ENCODE measurements at regions not wholly inside any gene's neighbourhood (a gene's known extent, or its start where the extent isn't known, plus 50 kb on each side); places are given as distances from the start of the nearest gene placed in this dataset.
A peak's percentile ranks its signal among the peaks of the same experiment; 100 is the strongest.
"Not testable (repeated sequence)": the region's sequence is repeated elsewhere in the genome, so short reads cannot be mapped to it uniquely, and the experiment has no call there.

GRCh38 chr22:16090991-16091390 lies 401.2 kb downstream of the POTEH start:
- not testable (repeated sequence) for FAIRE-seq; DNase-seq (ENCODE audit: insufficient read length, low spot score)

GRCh38 chr22:16105121-16105520 lies 415.3 kb downstream of the POTEH start:
- not testable (repeated sequence) for DNase-seq (ENCODE audit: insufficient read length, low spot score); FAIRE-seq

DNA sequence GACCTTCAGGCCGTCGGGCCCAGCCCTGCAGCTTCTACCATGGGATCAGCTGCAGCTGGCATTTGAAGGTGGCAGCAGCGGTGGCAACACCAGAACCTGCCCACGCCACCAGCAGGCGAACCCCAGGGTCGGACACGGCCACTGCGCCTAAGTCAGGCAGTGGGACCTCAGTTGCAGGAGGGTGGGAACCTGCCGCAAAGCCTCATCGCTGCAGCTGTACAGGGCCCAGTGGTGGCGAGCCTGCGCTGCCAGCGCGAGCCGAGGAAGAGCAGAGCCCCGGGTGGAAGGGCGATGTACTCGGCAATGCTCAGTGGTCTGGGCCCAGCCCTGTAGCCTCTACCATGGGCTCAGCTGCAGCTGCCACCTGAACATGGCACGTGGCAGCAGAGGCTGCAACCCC lies 441.6 kb downstream of the POTEH start:
- FAIRE-seq; DNase-seq (ENCODE audit: insufficient read length, low spot score): not testable (repeated sequence)

- TF ChIP-seq CTCF (IDR thresholded peaks at IDR 0.05; ENCODE audit: insufficient read depth, missing control alignments), result no peak
- DNase-seq (ENCODE audit: insufficient read length, low spot score) (no peak), FAIRE-seq (no peak)
Observed at GRCh38 chr22:16131918-16132317, 442.1 kb downstream of the POTEH start.

GRCh38 chr22:16132598-16132997 lies 442.8 kb downstream of the POTEH start:
- DNase-seq (ENCODE audit: insufficient read length, low spot score); FAIRE-seq: not testable (repeated sequence)

GRCh38 chr22:16146101-16146500 lies 446.5 kb downstream of the CCT8L2 start:
- FAIRE-seq, result not testable (repeated sequence)

GRCh38 chr22:16146916-16147315 lies 445.7 kb downstream of the CCT8L2 start:
- FAIRE-seq; DNase-seq (ENCODE audit: insufficient read length, low spot score): not testable (repeated sequence)
- peak; percentile 36 for TF ChIP-seq CTCF (IDR thresholded peaks at IDR 0.05; ENCODE audit: insufficient read depth, missing control alignments)

More at GRCh38 chr22:16146101-16146500, 446.5 kb downstream of the CCT8L2 start:
- DNase-seq (ENCODE audit: insufficient read length, low spot score), result not testable (repeated sequence)

DNA sequence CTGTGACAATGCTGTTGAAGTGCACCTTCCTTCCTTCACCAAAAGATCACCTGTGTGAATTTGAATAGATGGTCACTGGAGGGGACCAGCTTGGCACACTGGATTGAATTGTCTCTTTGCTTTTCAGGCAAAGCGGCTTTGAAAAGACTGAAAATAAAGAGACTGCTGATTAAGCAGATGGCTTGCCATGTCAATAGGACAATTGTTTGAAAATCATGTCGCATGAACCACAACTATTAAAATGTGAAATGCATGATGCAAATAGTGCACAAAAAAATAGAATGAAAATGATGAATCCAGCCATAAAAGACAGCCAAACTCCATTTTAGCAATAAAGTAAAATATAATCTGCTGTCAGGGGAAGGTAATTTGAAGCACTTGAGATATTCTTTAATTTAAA lies 415.3 kb downstream of the CCT8L2 start:
- not testable (repeated sequence) for DNase-seq (ENCODE audit: insufficient read length, low spot score); FAIRE-seq

DNA sequence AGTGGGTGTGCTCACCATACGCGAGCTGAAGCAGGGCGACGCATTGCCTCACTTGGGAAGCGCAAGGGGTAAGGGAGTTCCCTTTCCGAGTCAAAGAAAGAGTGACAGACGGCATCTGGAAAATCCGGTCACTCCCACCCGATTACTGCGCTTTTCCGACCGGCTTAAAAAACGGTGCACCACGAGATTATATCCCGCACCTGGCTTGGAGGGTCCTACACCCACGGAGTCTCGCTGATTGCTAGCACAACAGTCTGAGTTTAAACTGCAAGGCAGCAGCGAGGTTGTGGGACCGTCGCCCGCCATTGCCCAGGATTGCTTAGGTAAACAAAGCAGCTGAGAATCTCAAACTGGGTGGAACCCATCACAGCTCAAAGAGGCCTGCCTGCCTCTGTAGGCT lies 408.7 kb downstream of the CCT8L2 start:
- FAIRE-seq; DNase-seq (ENCODE audit: insufficient read length, low spot score): not testable (repeated sequence)
